Peyer's patch (tissue), 4 donors: ENCODE measurements at regions not wholly inside any gene's neighbourhood (a gene's known extent, or its start where the extent isn't known, plus 50 kb on each side); places are given as distances from the start of the nearest gene placed in this dataset.

Experiments used
- POLR2A ChIP-seq, 2 donors: fragments of 450-650 bp; IDR thresholded peaks; one replicate each; pipeline ENCODE4 v1.5.1; 2017; ENCODE audit warnings: antibody characterized with exemption in 2 of 2, mild to moderate bottlenecking in 2 of 2, moderate library complexity in 2 of 2
- TF ChIP-seq, protein P1 (sequence below), 6 experiments: fragments of 450-650 bp in 4 of 6; fragments of 200-600 bp in 2 of 6; sonication (generic) in 1 of 6; IDR thresholded peaks; one replicate each; pipeline ENCODE4 v1.5.1; 2017 to 2019; ENCODE audit warnings: antibody characterized with exemption in 6 of 6, mild to moderate bottlenecking in 3 of 6, moderate library complexity in 1 of 6

DNA sequence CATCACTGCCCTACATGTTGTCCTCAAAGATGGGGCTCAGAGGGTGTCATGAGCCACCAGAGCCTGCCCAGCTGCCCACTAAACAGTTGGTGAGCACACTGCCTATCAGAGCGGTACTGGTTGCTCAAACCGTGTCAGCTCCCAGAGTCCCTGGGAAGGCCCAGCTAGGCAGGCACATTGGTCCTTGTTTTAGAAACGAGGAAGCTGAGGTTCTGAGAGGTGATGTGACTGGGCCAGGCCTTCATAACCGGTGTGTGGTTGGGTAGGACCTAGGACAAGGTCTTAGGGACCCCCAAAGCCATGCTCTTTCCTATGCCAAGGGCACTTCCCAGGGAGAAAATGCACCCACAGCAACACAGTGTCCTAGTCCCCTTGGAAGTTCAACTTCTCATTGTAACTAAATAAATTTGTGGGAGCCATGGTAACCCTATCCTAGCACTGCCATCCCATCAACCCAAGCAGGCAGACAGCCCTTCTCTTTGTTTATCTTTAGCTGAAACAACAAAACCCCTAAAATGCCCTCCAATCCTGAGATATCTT, 174.7 kb upstream of the PDE1C start:
- TF ChIP-seq, protein P1, sequence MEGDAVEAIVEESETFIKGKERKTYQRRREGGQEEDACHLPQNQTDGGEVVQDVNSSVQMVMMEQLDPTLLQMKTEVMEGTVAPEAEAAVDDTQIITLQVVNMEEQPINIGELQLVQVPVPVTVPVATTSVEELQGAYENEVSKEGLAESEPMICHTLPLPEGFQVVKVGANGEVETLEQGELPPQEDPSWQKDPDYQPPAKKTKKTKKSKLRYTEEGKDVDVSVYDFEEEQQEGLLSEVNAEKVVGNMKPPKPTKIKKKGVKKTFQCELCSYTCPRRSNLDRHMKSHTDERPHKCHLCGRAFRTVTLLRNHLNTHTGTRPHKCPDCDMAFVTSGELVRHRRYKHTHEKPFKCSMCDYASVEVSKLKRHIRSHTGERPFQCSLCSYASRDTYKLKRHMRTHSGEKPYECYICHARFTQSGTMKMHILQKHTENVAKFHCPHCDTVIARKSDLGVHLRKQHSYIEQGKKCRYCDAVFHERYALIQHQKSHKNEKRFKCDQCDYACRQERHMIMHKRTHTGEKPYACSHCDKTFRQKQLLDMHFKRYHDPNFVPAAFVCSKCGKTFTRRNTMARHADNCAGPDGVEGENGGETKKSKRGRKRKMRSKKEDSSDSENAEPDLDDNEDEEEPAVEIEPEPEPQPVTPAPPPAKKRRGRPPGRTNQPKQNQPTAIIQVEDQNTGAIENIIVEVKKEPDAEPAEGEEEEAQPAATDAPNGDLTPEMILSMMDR (IDR thresholded peaks at IDR 0.05), result no peak
- no peak for TF ChIP-seq POLR2A (IDR thresholded peaks at IDR 0.05)
